Activated B cell treated with CpG ODN at 0.5 μM for 24 hours (primary cell): ENCODE measurements at regions not wholly inside any gene's neighbourhood (a gene's known extent, or its start where the extent isn't known, plus 50 kb on each side); places are given as distances from the start of the nearest gene placed in this dataset.

Experiments used
- ATAC-seq: fragments of 200-7000 bp; cut with Tn5 transposase; one replicate; pipeline ENCODE4 v1.10.0; 2021; ENCODE audit warnings: low read depth, mild to moderate bottlenecking, moderate library complexity
- CTCF ChIA-PET: fragments of 350-600 bp; sonication (Branson Sonifier 250); formaldehyde crosslinking; loops from one replicate; lab custom pipeline; 2021; ENCODE audit warnings: antibody characterized with exemption; lab: Charles Lee
- POLR2A ChIA-PET: fragments of 350-600 bp; sonication (Branson Sonifier 250); formaldehyde crosslinking; loops from one replicate; lab custom pipeline; 2021; ENCODE audit warnings: antibody characterized with exemption; lab: Charles Lee
- DNase-seq: peaks from one replicate; pipeline ENCODE4 v3.0.0; 2022
- H3K27ac Mint-ChIP-seq: one replicate; pipeline ENCODE4 v1.8.0; 2020; ENCODE audit warnings: mixed read lengths
- H3K27me3 Mint-ChIP-seq: one replicate; pipeline ENCODE4 v1.8.0; 2021; ENCODE audit warnings: mixed read lengths
- H3K36me3 Mint-ChIP-seq: one replicate; pipeline ENCODE4 v1.8.0; 2021; ENCODE audit warnings: low read depth, mixed read lengths
- H3K4me1 Mint-ChIP-seq: one replicate; pipeline ENCODE4 v1.8.0; 2021; ENCODE audit warnings: mixed read lengths
- H3K4me3 Mint-ChIP-seq: one replicate; pipeline ENCODE4 v1.8.0; 2020; ENCODE audit warnings: mild to moderate bottlenecking, mixed read lengths
- H3K9me3 Mint-ChIP-seq: one replicate; pipeline ENCODE4 v1.8.0; 2020; ENCODE audit warnings: mixed read lengths
- intact Hi-C: fragments of 100-400 bp; cut with micrococcal nuclease; formaldehyde crosslinking; loops from one replicate; pipeline ENCODE4 v1.15.1; 2024
- TF ChIP-seq, protein P1 (sequence below): fragments of 200-600 bp; IDR thresholded peaks from one replicate; pipeline ENCODE4 v1.8.0; 2022; ENCODE audit warnings: antibody characterized with exemption, mild to moderate bottlenecking

DNA sequence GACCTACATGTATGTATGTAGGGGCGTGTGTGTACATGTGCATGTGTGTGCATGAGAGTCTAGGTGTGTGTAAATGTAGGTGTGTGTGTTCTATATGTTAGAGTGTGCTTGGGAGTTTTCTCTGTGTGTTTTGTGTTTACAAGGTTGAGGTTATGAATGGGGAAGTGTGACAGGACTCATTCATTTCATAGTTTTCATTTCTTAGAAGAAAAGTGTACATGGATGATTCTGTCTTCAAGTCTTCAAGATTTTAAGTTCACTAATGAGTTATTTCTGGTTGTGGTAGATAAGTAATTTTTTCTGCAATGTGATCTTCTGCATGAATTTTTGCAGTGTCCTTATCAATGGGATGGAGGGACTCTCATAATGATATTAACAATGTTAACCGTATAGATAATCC lies 118.2 kb upstream of the SLC10A2 start:
- TF ChIP-seq, protein P1, sequence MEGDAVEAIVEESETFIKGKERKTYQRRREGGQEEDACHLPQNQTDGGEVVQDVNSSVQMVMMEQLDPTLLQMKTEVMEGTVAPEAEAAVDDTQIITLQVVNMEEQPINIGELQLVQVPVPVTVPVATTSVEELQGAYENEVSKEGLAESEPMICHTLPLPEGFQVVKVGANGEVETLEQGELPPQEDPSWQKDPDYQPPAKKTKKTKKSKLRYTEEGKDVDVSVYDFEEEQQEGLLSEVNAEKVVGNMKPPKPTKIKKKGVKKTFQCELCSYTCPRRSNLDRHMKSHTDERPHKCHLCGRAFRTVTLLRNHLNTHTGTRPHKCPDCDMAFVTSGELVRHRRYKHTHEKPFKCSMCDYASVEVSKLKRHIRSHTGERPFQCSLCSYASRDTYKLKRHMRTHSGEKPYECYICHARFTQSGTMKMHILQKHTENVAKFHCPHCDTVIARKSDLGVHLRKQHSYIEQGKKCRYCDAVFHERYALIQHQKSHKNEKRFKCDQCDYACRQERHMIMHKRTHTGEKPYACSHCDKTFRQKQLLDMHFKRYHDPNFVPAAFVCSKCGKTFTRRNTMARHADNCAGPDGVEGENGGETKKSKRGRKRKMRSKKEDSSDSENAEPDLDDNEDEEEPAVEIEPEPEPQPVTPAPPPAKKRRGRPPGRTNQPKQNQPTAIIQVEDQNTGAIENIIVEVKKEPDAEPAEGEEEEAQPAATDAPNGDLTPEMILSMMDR, result no peak
- Mint-ChIP-seq H3K36me3 (no peaks in the 10 kb centered on the region), H3K4me1 (no peaks in the 10 kb centered on the region), H3K27ac (no peak overlapping the region), H3K9me3 (no peaks in the 10 kb centered on the region), H3K27me3 (no peaks in the 10 kb centered on the region), H3K4me3 (no peak overlapping the region)
- ATAC-seq (no peak), DNase-seq (no peak)
- ChIA-PET POLR2A (no interaction called here), CTCF (no interaction called here)
- intact Hi-C loops, result no loop called here

DNA sequence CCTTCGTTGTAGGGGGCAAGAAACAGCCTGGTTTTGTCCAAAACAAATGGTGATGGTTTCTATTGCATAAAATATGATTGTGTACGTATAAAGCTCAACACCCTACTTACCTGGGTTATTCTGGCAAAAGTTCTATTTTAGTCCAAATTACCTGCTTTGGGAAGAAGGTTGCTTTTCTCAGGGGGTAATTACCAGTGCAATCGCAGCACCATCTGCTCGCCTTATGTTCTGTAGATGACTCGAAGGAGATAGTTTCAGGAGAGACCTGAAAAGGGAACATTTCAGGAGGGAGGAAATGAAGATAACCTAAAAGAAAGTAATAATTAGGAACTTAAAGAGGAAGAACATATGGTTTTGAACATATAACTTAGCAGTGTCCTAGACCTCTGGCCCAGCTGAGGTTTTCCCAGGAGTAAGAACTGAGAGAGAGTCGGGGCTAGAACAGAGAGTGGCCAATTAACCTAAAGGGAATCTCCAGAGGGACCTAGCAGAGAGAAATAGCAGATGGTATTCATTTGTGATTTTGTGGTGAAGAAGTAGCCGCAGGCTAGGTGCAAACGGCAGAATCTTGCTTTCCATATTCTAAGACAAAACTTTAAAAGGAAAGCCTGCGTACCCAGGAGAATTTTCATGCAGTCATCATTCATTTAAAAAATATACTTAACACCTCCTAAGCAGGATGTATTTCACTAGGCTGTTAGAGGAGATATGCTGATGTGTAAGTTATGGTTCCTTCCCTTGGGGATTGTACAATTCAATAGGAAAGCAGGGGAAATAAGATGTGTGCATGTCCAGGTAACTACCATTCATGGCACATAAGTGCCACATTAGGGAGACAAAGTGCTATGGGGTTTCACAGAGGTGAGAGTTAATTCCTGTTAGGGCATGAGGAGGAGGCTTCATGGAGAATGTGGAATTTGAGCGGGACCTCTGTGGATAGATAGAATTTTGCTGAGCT lies 113.0 kb upstream of the SLC10A2 start:
- H3K4me3 Mint-ChIP-seq, result no peak overlapping the region
- POLR2A ChIA-PET, result no interaction called here
- no peaks in the 10 kb centered on the region for H3K9me3 Mint-ChIP-seq
- no peaks in the 10 kb centered on the region for H3K36me3 Mint-ChIP-seq
- intact Hi-C loops, result no loop called here
- H3K4me1 Mint-ChIP-seq, result no peaks in the 10 kb centered on the region
- ATAC-seq (no peak), DNase-seq (no peak)
- no peaks in the 10 kb centered on the region for H3K27me3 Mint-ChIP-seq
- no peak overlapping the region for H3K27ac Mint-ChIP-seq
- CTCF ChIA-PET, result no interaction called here
- TF ChIP-seq, protein P1, result no peak

DNA sequence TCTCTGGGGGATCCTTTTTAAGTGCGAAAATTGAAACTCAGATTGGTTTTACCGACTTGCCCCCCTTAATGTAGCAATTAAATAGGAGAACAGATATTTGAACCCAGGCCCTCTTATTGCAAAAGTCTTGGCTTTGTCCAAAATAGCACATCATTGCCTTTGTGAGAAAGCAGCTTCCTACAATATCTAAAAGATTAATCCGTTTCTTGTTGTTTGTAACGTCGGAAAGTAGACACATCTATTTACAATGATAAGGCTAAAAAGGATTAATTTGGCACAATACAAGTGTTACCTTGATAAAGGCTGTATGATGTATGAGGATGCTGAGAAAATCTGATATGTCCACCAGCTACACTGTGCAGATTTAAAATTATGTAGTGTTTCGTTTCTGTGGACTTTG lies 108.7 kb upstream of the SLC10A2 start:
- intact Hi-C loops, result no loop called here
- ATAC-seq, result no peak
- DNase-seq, result no peak
- Mint-ChIP-seq H3K27me3 (peaks cover 3% of the 10 kb centered on the region), H3K27ac (no peak overlapping the region), H3K9me3 (no peaks in the 10 kb centered on the region), H3K4me3 (no peak overlapping the region), H3K4me1 (no peaks in the 10 kb centered on the region), H3K36me3 (no peaks in the 10 kb centered on the region)
- TF ChIP-seq, protein P1, result no peak
- POLR2A ChIA-PET, result no interaction called here
- CTCF ChIA-PET, result no interaction called here

DNA sequence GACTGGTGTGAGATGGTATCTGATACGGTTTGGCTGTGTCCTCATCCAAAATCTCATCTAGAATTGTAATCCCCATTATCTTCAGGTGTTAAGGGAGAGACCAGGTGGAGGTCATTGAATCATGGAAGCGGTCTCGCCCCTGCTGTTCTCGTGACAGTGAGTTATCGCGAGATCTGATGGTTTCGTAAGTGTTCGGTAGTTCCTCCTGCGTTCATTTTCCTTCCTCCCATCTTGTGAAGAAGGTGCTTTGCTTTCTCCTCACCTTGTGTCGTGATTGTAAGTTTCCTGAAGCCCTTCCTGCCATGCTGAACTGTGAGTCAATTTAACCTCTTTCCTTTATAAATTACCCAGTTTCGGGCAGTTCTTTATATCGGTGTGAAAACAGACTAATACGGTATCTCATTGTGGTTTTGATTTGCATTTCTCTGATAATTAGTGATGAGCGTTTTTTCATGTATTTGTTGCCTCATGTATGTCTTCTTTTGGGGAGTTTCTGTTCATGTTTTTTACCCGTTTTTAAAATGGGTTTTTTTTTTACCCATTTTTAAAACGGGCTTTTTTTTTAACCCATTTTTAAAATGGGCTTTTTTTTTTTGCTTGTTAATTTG lies 102.8 kb upstream of the SLC10A2 start:
- H3K4me1 Mint-ChIP-seq, result no peaks in the 10 kb centered on the region
- H3K4me3 Mint-ChIP-seq, result no peak overlapping the region
- peaks cover 4% of the 10 kb centered on the region for H3K27me3 Mint-ChIP-seq
- intact Hi-C loops, result no loop called here
- no peak for DNase-seq
- H3K27ac Mint-ChIP-seq, result no peak overlapping the region
- H3K9me3 Mint-ChIP-seq, result peaks cover 2% of the 10 kb centered on the region
- H3K36me3 Mint-ChIP-seq, result no peaks in the 10 kb centered on the region
- ChIA-PET POLR2A (no interaction called here), CTCF (no interaction called here)
- no peak for ATAC-seq
- TF ChIP-seq, protein P1, result no peak

DNA sequence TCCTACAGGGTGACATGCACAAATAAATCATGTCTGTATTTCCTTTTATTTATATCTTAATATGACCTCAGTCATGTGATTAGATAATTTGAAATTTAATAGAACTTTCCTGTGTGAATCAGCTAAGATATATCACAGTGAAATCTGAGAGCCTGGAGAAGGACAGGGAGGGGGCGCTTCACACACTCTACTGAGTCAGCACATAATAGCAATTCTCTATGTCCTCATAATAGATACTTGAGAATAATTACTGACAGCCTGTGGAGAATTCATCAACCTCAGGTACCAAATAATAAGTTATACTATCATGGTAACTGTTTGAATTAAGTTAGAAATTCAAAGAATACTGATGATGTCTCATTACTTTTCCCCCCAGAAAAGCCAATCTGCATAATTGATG lies 98.0 kb upstream of the SLC10A2 start:
- Mint-ChIP-seq H3K9me3 (peaks cover 2% of the 10 kb centered on the region), H3K27me3 (peaks cover 2% of the 10 kb centered on the region), H3K36me3 (no peaks in the 10 kb centered on the region), H3K27ac (no peak overlapping the region), H3K4me3 (no peak overlapping the region), H3K4me1 (no peaks in the 10 kb centered on the region)
- DNase-seq (no peak), ATAC-seq (no peak)
- CTCF ChIA-PET, result no interaction called here
- intact Hi-C loops, result no loop called here
- TF ChIP-seq, protein P1, result no peak
- POLR2A ChIA-PET, result no interaction called here
